ENCODE measurements at regions not wholly inside any gene's neighbourhood (a gene's known extent, or its start where the extent isn't known, plus 50 kb on each side); places are given as distances from the start of the nearest gene placed in this dataset.

DNA sequence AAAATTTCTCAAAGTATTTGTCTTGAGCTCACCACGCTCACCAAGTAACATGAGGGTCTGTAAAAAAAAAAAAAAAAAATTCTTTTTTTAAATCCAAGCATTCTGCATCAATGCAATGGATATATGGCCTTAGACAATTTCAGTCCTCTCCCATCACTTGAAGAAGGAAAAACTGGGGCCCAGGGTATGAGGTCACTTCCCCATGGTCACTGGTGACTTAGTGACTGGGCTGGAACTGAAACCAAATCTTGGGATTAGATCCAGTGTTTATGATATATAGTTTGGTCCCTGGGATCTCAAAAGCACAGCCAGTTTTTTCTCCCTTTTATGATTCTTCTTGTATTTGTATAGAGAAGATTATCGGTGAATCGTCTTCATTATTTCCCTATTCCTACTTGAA, 477.9 kb upstream of the TNP1 start:
- DNase-seq = no peak

DNA sequence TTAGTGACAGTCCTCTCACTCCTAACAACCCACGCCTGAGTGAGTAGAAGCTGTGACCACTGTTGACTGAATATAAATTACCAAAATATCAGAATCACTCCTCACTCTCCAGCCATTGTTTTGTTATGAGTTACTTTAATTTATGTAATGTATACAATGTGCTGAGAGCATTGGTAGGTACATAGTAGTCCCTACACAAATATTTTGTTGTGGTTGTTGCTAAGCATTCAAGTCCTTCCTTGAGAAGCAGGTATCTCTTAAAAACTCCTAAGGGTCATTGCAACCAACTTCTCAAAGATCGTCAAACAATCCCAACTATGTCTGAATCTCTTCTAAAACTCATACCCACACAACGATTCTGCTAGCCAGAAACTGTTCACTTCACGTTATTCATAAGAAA, 476.8 kb upstream of the TNP1 start:
- DNase-seq = no peak

DNA sequence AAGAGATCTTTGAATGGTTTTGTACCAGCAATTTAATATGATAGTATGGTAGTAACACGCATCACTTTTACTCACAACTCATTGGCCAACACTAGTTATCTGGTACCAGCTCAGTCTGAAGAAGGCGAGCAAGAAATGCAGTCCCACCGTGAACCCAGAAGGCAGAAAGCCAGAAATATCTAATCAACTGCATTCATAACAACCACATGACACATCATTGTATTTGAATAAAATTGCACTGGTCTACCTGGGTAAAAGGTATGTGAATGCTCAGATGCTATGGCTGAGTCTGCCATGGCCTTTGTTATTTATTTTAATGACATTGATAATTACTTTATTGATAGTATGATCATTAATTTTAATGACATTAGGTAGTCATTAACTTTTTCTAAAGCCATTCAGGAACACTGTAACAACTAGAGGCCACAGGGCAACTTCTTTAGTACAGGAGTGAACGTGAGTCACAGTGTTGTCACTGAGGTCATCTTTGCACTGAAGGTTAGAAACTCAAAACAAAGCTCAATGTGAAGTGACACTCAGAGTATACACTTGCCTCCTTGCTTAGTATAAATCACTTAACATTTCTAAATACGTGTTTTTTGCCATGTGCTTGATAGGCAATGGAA, 475.6 kb upstream of the TNP1 start:
- no peak for DNase-seq

DNA sequence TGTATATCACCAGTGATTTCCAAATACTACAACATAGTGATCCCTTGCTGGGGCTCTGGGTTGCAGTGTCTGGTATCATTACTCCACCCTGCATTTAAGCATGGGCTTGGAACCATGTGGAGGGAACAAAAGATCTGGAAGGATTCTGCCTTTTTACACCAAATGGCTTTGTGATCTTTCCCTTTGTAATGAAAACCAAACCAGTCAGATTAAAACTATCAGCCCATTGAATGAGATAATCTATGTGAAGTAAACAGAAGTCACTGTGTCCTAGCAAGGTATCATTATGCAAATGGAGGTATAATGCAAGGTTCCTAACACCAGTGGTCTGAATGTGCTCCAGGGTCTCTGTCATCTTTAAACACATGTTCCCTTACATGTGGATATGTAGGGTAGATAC, 474.7 kb upstream of the TNP1 start:
- no peak for DNase-seq

DNA sequence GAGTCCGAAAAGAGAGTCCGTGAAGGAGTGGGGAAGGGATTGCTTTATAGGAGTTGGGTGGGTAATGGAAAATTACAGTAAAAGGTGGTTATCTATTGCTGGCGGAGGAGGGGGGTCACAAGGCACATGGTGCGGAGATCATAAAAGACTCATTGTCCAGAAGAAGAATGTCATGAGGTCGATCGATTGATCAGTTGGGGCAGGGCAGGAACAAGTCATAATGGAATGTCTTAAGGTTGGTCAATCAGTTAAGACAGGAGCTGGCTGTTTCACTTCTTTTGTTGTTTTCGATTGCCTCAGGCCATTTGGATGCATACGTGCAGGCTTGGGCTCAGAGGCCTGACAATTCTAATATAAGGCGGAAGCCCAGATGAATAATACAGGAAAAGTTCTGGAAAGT, 473.0 kb upstream of the TNP1 start:
- DNase-seq = no peak

DNA sequence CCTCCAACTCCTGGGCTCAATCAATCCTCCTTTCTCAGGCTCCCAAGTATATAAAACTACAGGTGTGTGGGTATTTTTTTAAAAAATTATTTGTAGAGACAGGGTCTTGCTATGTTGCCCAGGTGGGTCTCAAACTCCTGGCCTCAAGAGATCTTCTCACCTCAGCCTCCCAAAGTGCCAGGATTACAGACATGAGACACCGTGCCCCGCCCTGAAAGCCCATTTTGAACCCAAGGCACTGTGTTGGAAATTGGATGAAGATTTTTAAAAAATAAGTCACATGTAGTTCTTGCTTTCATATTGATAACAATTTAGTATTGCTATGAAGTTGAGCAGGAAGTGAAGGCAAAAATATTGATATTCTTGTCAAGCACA, 472.5 kb upstream of the TNP1 start:
- no peak for DNase-seq

DNA sequence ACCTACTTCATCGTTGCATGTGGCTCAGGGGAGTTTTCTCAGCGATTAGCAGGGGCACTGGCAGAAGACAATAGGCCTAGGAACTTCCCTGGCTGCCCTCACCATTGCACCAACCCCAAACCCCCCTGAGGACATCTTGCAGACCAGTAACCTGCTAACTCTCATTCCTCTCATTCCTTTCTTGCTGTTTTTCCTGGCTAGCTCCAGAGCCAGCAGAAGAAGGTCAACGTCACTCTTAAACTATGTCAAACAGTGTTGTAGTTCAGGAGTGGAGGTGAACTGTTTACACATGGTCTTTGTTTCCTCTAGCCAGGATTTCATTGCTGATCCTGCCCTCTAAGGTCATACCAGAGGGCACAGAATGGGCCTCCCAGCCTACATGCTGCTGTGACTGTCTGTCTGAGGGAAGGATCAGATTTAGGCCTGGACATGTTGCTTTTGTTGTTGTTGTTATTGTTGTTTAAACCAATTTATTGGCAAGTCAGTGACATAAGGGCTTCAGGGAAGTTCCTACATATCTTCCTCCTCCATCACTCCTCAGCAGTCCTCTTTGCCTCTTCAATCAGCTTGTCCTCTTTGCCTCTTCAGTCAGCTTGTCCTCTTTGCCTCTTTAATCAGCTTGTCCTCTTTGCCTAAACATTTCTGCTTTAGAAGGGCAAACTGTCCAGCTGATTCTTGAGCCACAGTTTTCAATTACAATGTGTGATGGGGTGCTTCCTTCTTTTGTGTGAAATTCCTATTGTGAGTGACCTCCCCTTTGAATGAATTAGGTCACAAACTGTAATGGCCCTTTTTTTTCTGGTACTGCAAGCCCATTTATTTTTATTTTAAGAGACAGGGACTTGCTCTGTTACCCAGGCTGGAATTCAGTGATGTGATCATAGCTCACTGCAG, 471.9 kb upstream of the TNP1 start:
- peak; percentile 67 for DNase-seq

DNA sequence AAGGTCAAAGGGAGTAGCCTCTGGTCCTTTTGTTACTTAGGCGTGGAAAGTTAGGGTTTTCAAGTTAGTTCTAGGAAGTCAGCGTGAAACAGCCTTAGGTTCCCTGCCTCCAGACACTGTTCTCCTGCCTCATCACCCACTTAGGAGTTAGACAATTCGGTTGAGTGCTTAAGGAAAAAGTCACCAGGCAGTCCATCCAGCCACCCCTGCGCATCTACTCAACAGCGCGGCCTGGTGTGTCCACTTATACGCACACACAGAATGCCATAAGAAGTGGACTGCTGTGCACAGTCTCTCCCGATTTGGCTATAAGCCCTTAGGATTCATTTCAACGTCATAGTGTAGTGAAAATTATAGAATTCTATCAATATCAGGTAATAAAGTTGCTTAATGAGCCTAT, 470.8 kb upstream of the TNP1 start:
- DNase-seq = no peak

DNA sequence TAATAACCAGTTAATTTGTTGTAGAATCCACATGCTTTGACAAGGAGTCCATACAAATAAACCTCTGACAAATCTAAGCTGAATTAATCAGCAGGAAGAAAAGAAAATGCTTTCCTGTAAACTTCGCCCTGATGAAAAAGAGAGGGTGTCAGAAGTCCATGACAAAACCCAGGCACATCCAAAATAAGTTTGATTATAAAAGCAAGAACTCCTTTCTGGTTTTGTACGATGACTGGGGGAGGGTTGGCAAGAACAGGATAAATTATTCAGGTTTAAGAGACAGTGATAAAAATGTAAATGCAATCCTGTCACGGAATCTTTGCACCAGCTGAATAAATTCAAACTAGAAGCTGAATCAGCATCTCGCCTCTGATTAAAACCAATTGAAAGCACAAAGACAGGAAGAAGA, 469.2 kb upstream of the TNP1 start:
- no peak for DNase-seq

DNA sequence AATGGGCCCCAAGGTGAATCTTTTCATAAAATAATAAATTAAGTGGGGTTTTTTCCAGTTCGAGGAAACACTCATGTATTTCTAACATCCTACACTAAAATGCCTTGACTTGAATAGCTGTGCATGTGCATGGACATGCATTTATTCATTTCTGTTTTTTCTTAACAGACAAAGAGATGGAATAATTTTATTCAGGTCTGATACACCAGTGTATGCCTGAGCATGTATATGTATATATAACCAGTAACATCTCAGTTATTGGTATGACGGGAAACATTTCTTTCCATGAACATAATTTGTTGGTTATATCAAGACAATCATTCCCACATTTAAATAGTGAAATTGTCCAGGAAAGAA, 468.7 kb upstream of the TNP1 start:
- no peak for DNase-seq

DNA sequence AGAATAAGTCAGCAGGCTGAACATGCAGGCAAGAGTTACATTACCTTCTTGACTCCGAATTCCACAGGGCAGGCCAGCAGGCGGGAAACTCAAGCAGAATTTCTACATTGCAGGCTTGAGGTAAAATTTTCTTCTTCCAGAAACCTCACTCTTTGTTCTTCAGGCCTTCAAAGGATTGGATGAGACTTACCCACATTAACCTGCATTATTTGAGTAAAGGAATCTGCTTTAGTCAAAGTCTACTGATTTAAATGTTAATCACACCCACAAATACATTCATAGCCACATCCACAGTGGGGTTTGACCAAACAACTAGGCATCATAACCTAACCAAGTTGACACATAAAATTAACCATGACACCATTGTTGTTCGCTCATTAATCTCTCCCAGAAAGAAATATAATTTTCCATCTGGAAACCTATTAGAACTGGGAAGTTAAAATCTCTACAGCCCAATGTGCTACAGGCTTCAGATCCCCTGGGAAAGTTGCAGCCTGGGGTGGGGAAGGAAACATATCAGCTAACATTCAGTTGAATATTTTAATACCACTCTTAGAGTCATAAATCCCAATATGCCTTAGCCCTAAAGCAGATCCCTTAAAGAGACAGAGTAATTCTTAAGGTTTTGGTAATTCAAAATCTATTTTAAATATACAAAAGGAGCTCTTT, 468.2 kb upstream of the TNP1 start:
- no peak for DNase-seq

DNA sequence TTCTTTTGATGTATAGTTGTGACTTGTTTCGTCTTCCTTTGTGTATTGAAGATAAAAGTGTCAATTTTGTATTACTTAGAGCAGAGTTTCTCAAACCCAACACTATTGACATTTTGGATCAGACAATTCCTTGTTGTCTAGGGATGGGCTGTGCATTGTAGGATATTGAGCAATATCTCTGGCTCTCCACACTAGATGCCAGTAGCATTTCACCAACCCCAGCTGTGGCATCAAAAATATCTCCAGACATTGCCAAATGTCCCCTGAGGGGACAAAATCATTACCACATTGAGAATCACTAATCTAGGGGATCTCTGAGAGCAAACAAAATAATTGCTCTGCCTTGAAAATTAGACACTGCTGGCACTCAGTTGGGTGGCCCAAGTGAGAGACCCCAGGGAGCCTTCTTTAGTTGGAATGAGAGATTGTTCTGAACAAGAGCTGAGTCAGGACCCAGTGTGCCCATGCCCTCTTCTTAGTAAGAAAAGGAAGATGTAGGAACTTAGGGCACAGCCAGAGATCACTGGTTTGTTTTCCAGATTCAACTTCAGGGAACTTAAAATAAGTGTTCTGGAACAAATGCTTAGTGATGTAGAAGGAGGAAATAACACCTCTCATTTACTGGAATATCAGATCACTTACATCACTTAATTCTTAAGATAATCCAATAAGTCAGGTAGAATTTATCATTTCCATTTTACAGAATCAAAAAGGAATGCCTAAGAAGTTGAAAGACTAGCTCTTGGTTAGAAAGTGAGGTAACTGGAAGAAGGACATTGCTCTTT, 466.6 kb upstream of the TNP1 start:
- DNase-seq = no peak

DNA sequence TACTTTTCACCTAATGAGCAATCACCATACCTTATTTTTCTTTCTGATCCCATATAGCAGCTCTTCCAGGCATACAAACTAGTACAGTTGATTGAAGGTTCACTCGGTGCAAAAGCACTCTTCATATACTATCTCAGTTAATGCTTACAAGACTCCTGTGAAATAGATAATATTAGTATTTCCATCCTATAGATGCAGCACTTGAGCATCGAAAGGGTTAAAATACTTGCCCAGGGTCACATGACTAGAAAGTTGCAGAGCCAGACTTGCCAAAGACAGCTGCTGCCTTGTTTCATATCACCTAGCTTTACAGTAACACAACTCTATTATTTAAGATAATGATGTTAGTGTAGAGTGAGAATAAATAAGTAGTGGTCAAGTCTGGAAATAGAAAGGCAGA, 466.0 kb upstream of the TNP1 start:
- no peak for DNase-seq

DNA sequence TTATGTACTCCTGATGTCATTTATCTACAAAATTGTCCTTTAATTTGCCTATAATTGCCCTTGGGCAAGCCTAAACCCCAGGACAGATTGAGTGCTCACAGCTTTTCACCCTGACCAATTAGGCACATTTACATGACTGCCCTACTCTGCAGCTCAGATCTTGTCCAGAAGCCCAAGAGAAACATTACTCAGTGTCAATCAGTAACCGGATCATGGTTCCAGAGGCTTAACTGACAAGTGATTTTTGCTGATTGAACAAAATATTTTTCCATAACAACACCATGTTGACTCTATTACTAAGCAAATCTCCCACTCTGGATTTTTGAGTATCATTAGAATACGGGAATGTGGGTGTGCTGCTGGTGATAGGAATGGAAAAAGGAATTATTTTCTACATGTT, 465.4 kb upstream of the TNP1 start:
- DNase-seq = no peak

DNA sequence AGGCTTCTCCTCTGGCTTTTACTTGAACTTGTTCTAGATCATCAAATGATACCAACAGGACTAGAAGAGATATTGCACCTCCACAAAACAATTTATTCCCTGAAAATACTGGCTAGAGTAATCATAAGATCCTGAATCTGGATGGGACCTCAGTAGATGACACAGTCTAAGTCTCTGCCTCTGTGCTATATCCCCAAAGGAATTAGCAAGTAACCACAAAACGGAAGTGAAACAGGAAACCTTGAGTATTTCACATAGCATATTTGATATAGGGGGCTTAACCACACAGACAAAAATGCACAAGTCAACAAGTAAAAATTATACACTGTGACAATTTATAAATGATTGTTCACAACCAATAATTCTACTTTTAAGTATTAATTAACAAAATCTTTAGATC, 456.9 kb upstream of the TNP1 start:
- no peak for DNase-seq

DNA sequence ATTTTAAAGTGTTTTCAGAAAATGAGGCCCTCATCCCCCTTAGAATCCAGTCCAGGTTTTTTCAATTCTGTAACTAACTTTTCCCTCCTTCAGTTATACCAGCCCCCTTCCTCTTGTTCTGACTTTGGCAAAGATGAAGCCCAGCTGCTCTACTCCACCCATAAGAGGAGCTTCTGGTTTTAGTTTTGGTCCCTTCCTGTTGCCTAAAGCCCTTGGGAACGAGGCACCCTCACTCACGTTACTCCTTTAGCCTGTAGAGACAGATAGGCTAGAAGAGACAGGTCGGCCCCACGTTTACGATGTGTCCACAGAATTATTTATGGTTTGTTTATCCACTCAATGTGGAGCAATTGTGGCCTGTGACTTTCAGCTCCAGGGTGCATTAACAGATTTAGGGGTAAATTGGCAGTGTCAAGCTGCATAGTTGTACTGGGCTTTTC, 454.2 kb upstream of the TNP1 start:
- DNase-seq = peak; percentile 49

DNA sequence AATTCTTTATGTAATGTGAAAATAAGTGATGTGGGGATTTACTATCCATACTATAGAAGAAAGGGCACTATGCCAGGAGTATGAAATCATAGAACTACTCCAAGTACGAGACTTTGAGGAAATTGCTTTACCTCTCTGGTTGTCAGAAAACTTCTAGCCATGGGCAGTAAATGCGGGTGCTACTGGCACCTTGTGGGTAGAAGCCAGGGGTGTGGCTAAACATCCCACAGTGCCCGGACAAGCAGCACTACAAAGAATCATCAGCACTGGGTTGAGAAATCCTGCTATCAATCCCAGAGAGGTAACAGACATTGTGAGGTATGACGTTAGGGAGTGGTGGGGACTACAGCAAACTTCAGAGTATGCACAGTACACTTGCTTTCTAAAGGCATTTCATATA, 453.5 kb upstream of the TNP1 start:
- no peak for DNase-seq

DNA sequence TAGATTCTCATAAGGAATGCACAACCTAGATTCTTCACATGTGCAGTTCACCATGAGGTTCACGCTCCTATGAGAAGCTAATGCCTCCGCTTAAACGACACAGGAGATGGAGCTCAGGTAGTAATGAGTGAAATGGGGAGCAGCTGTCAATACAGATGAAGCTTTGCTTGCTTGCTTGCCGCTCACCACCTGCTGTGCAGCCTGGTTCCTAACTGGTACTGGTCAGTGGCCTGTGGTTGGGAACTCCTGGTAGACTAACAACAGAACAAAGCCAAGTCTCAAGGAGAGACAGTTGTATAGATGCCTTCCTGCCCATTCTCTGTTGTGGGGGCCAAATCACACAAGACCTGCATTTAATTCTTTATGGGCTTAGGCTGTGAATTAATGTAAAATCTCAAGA, 449.2 kb upstream of the TNP1 start:
- no peak for DNase-seq

DNA sequence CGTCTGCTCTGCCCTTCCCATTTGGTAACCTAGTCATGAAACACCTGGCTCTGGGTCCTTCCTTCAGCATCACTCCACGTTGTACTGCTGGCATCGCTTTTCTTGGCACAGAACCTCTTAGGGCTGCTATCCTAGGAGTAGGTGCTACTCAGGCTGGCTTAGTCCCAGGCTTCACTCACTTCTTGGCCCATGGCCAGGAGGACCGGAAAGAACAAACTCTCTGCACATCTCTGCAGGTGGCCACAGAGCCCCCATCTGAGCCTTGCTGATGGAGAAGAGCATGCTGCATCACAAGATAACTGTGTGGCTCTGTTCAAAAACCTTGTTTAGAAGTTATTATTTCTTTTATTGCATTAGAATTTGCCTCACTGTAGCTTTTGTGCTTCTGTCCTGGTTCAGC, 447.2 kb upstream of the TNP1 start:
- DNase-seq = no peak

DNA sequence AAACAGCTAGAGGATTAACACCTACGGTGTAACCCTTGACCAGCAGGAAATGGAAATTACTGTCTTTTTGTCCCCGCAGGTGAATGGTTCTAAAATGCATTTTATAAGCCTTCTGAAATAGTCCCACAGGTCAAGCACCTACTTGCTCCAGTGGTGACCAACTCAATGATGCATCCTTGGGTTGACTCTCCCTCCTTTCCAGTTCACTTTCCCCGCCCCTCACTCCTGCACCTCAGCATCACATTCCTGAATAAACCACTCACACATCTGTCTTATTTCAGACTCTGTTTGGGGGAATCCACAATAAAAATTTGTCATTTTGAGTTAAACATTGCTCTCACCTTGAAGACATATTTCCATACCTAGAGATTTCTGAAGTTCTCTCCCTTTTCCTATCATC, 446.0 kb upstream of the TNP1 start:
- no peak for DNase-seq

DNA sequence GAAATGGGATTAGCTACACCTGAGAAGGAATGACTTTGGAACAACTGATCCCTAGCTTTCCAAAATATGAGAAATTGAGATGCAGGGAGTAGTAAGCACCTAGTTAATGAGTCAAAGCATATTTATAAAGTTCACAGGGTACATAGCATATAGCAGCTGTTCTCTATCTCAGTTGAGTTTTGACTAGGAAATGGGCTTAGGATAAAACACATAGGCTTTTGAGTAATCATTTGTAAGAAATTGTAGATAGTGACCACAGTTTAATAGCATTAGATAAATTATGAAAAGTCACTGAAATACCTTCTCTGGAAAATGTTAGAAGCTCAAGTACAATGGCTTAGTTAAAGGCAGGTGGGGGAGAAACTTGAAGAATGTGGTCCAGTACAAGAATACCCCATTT, 444.7 kb upstream of the TNP1 start:
- DNase-seq = no peak

DNA sequence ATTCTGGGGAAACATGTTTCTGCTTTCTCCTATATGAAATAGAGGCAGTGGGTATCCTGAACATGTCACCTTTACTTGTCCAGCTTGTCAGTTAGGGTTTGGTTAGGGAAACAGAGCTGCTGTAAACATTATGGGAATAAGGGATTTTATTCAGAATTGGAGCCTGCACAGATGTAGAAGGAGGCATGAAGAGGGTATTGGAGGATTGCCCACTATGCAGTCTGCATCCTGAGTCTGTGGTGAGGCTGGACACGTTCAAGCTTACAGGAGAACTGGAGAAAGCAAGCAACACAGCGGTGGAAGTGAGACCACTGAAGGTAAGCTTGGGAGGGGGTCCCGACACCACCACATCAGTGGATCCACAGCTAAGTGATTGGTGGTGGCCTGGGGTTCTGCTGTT, 443.0 kb upstream of the TNP1 start:
- DNase-seq = no peak

Data from renal pelvis (tissue), 1 donor.